ENCODE measurements at regions not wholly inside any gene's neighbourhood (a gene's known extent, or its start where the extent isn't known, plus 50 kb on each side); places are given as distances from the start of the nearest gene placed in this dataset.

DNA sequence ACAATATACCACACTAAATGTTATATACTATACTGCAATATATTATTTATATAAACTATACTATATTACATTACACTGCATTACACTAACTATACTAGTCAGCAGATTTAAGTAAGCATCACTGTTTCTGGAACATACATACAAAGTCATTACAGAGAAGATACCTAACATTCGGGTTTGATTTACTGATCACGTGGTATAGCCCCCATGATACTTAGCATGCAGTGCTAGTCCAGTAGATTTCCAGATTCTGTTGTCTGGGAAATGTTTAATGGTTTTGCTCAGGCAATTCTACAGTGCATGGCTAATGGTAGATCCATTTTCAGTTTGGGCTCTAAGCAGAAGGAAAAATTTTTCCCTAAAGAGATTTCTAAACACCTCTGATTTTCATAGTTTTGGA, 403.7 kb upstream of the TMTC1 start:
- TF ChIP-seq, protein P1, sequence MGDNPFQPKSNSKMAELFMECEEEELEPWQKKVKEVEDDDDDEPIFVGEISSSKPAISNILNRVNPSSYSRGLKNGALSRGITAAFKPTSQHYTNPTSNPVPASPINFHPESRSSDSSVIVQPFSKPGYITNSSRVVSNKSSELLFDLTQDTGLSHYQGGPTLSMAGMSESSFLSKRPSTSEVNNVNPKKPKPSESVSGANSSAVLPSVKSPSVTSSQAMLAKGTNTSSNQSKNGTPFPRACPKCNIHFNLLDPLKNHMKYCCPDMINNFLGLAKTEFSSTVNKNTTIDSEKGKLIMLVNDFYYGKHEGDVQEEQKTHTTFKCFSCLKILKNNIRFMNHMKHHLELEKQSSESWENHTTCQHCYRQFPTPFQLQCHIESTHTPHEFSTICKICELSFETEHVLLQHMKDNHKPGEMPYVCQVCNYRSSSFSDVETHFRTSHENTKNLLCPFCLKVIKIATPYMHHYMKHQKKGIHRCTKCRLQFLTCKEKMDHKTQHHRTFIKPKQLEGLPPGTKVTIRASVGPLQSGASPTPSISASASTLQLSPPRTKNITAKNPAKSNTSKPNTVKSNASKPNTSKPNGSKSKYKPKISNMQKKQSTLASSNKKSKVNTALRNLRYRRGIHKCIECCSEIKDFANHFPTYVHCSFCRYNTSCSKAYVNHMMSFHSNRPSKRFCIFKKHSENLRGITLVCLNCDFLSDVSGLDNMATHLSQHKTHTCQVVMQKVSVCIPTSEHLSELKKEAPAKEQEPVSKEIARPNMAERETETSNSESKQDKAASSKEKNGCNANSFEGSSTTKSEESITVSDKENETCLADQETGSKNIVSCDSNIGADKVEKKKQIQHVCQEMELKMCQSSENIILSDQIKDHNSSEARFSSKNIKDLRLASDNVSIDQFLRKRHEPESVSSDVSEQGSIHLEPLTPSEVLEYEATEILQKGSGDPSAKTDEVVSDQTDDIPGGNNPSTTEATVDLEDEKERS (tag by site-specific recombination; IDR thresholded peaks at IDR 0.05) = no peak
- TF ChIP-seq KLF10 (tag by site-specific recombination; IDR thresholded peaks at IDR 0.05) (no peak), KLF16 (tag by site-specific recombination; IDR thresholded peaks at IDR 0.05) (no peak), CTCF (tag by site-specific recombination; IDR thresholded peaks at IDR 0.05) (no peak)

Data from HEK293 (cell line).